Fibroblast of lung (primary cell): ENCODE measurements at regions not wholly inside any gene's neighbourhood (a gene's known extent, or its start where the extent isn't known, plus 50 kb on each side); places are given as distances from the start of the nearest gene placed in this dataset.

Experiments
- CTCF ChIP-seq, 2 donors: IDR thresholded peaks in 1 of 2; conservative IDR thresholded peaks in 1 of 2; 1 replicate in 1 of 2; 2 replicates in 1 of 2; pipeline ENCODE4 v1.5.1; 2011 to 2012; ENCODE audit warnings: low read length in 2 of 2, control low read depth in 1 of 2, inconsistent platforms in 1 of 2, low read depth in 1 of 2, mild to moderate bottlenecking in 1 of 2
- EZH2 ChIP-seq: IDR thresholded peaks from 2 replicates; pipeline ENCODE4 v1.5.1; 2012; ENCODE audit warnings: low read length, control low read depth, mild to moderate bottlenecking; ENCODE audit errors: missing control alignments

GRCh38 chr5:118592229-118593002, 395.9 kb downstream of the DTWD2 start:
- TF ChIP-seq CTCF (conservative IDR thresholded peaks at IDR 0.05 in 1 of 2, IDR thresholded peaks at IDR 0.05 in 1 of 2; ENCODE audit: low read depth in 1 of 2, low read length in 2 of 2), result no peak
- no peak for TF ChIP-seq EZH2
